Endothelial cell of umbilical vein (primary cell): ENCODE measurements at regions not wholly inside any gene's neighbourhood (a gene's known extent, or its start where the extent isn't known, plus 50 kb on each side); places are given as distances from the start of the nearest gene placed in this dataset.

ENCODE experiments used
- MYC ChIP-seq: IDR thresholded peaks from one replicate; pipeline ENCODE4 v1.6.1; 2011; ENCODE audit warnings: mild to moderate bottlenecking, low read depth, low read length
- POLR2A ChIP-seq: IDR thresholded peaks from 2 replicates; pipeline ENCODE4 v1.6.1; 2012; ENCODE audit warnings: low read depth, mild to moderate bottlenecking, control low read depth, low read length
- TF ChIP-seq, protein P1 (sequence below), 2 donors: IDR thresholded peaks; 1 replicate in 1 of 2; 2 replicates in 1 of 2; pipeline ENCODE4 v1.5.1; 2011; ENCODE audit warnings: low read length in 2 of 2, mild to moderate bottlenecking in 2 of 2, moderate library complexity in 2 of 2, control low read depth in 1 of 2, inconsistent platforms in 1 of 2, low read depth in 1 of 2; ENCODE audit not compliant: insufficient read depth in 1 of 2; ENCODE audit errors: extremely low read depth in 1 of 2
- TF ChIP-seq, protein P2 (sequence below): IDR thresholded peaks from 2 replicates; pipeline ENCODE4 v1.6.1; 2011; ENCODE audit not compliant: insufficient read depth, insufficient read length

- TF ChIP-seq, protein P1, sequence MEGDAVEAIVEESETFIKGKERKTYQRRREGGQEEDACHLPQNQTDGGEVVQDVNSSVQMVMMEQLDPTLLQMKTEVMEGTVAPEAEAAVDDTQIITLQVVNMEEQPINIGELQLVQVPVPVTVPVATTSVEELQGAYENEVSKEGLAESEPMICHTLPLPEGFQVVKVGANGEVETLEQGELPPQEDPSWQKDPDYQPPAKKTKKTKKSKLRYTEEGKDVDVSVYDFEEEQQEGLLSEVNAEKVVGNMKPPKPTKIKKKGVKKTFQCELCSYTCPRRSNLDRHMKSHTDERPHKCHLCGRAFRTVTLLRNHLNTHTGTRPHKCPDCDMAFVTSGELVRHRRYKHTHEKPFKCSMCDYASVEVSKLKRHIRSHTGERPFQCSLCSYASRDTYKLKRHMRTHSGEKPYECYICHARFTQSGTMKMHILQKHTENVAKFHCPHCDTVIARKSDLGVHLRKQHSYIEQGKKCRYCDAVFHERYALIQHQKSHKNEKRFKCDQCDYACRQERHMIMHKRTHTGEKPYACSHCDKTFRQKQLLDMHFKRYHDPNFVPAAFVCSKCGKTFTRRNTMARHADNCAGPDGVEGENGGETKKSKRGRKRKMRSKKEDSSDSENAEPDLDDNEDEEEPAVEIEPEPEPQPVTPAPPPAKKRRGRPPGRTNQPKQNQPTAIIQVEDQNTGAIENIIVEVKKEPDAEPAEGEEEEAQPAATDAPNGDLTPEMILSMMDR (IDR thresholded peaks at IDR 0.05; ENCODE audit: extremely low read depth in 1 of 2, insufficient read depth in 1 of 2, low read depth in 1 of 2, low read length in 2 of 2): no peak
- no peak for TF ChIP-seq POLR2A
- TF ChIP-seq MYC: no peak
- TF ChIP-seq, protein P2, sequence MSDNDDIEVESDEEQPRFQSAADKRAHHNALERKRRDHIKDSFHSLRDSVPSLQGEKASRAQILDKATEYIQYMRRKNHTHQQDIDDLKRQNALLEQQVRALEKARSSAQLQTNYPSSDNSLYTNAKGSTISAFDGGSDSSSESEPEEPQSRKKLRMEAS: no peak
Measured at GRCh38 chr5:18141222-18141621, 507.0 kb downstream of the TAF11L14 start.
